ENCODE measurements at regions not wholly inside any gene's neighbourhood (a gene's known extent, or its start where the extent isn't known, plus 50 kb on each side); places are given as distances from the start of the nearest gene placed in this dataset.
A peak's percentile ranks its signal among the peaks of the same experiment; 100 is the strongest.

GRCh38 chr4:151922811-151923210 is 162.0 kb upstream of the GATB start:
- peaks cover 16% of the 10 kb centered on the region for H3K4me1 ChIP-seq (ENCODE audit: insufficient read depth, poor library complexity, severe bottlenecking)
- ATAC-seq (ENCODE audit: low read depth): no peak

GRCh38 chr4:151922306-151922705 is 161.5 kb upstream of the GATB start:
- DNase-seq (ENCODE audit: low spot score): no peak
- no peak for ATAC-seq (ENCODE audit: low read depth)

More at GRCh38 chr4:151922811-151923210, 162.0 kb upstream of the GATB start:
- H3K27ac ChIP-seq (ENCODE audit: poor library complexity, severe bottlenecking): no peak overlapping the region
- no peaks in the 10 kb centered on the region for H3K9me3 ChIP-seq (ENCODE audit: severe bottlenecking)
- H3K27me3 ChIP-seq (ENCODE audit: insufficient read depth, poor library complexity, severe bottlenecking): no peaks in the 10 kb centered on the region
- no peak overlapping the region for H3K4me3 ChIP-seq (ENCODE audit: severe bottlenecking)
- DNase-seq (ENCODE audit: low spot score): no peak
- no peaks in the 10 kb centered on the region for H3K36me3 ChIP-seq (ENCODE audit: low read depth)
- TF ChIP-seq, protein P1, sequence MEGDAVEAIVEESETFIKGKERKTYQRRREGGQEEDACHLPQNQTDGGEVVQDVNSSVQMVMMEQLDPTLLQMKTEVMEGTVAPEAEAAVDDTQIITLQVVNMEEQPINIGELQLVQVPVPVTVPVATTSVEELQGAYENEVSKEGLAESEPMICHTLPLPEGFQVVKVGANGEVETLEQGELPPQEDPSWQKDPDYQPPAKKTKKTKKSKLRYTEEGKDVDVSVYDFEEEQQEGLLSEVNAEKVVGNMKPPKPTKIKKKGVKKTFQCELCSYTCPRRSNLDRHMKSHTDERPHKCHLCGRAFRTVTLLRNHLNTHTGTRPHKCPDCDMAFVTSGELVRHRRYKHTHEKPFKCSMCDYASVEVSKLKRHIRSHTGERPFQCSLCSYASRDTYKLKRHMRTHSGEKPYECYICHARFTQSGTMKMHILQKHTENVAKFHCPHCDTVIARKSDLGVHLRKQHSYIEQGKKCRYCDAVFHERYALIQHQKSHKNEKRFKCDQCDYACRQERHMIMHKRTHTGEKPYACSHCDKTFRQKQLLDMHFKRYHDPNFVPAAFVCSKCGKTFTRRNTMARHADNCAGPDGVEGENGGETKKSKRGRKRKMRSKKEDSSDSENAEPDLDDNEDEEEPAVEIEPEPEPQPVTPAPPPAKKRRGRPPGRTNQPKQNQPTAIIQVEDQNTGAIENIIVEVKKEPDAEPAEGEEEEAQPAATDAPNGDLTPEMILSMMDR (IDR thresholded peaks at IDR 0.05; ENCODE audit: poor library complexity, severe bottlenecking): no peak

DNA sequence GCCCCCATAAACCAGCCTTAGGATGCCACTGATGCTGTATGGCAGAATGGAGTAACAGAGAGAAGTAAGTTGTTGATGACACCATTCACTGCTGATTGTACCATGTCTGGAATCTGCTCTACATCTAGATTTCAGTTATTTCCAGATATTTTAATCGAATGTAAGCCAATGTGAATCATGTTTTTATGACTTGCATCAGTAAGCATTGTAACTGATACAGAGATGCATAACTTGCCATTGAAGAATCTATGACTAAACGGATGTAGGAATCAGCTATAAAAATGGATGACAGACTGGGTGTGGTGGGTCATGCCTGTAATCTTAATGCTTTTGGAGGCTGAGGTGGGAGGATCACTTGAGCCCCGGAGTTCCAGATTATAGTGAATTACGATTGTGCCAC is 161.0 kb upstream of the GATB start:
- Histone ChIP-seq H3K4me1 (ENCODE audit: insufficient read depth, poor library complexity, severe bottlenecking) (peaks cover 16% of the 10 kb centered on the region), H3K36me3 (ENCODE audit: low read depth) (no peaks in the 10 kb centered on the region), H3K27ac (ENCODE audit: poor library complexity, severe bottlenecking) (peak overlapping the region; percentile 67), H3K27me3 (ENCODE audit: insufficient read depth, poor library complexity, severe bottlenecking) (no peaks in the 10 kb centered on the region), H3K4me3 (ENCODE audit: severe bottlenecking) (no peak overlapping the region), H3K9me3 (ENCODE audit: severe bottlenecking) (no peaks in the 10 kb centered on the region)
- DNase-seq (ENCODE audit: low spot score): no peak
- TF ChIP-seq, protein P1 (IDR thresholded peaks at IDR 0.05; ENCODE audit: poor library complexity, severe bottlenecking): no peak
- peak; percentile 90 for ATAC-seq (ENCODE audit: low read depth)

More at GRCh38 chr4:151922306-151922705, 161.5 kb upstream of the GATB start:
- Histone ChIP-seq H3K36me3 (ENCODE audit: low read depth) (no peaks in the 10 kb centered on the region), H3K4me3 (ENCODE audit: severe bottlenecking) (no peak overlapping the region), H3K27me3 (ENCODE audit: insufficient read depth, poor library complexity, severe bottlenecking) (no peaks in the 10 kb centered on the region), H3K9me3 (ENCODE audit: severe bottlenecking) (no peaks in the 10 kb centered on the region), H3K4me1 (ENCODE audit: insufficient read depth, poor library complexity, severe bottlenecking) (peaks cover 16% of the 10 kb centered on the region), H3K27ac (ENCODE audit: poor library complexity, severe bottlenecking) (peak overlapping the region; percentile 67)
- TF ChIP-seq, protein P1 (IDR thresholded peaks at IDR 0.05; ENCODE audit: poor library complexity, severe bottlenecking): no peak

DNA sequence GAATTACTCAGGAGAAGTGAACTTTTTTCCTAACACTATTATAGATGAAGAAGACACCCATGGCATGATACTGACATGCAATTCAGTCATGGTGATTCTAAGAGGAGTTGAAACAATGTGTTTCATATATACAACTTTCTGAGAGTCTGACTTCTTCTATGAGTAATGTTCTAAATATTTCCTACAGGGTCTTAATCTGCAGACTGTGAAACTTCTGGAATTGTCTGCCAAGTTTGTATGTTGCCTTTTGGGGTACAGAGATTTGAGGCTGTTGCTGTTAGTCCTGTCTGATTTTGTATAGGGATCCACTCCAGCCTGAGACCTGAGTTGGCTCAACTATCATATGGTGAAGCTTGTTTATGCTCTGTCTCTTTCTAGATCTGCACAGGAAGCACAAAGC is 160.6 kb upstream of the GATB start:
- H3K4me1 ChIP-seq (ENCODE audit: insufficient read depth, poor library complexity, severe bottlenecking): peaks cover 16% of the 10 kb centered on the region
- no peaks in the 10 kb centered on the region for H3K9me3 ChIP-seq (ENCODE audit: severe bottlenecking)
- H3K27ac ChIP-seq (ENCODE audit: poor library complexity, severe bottlenecking): peak overlapping the region; percentile 67
- H3K27me3 ChIP-seq (ENCODE audit: insufficient read depth, poor library complexity, severe bottlenecking): no peaks in the 10 kb centered on the region
- TF ChIP-seq, protein P1 (IDR thresholded peaks at IDR 0.05; ENCODE audit: poor library complexity, severe bottlenecking): no peak
- ATAC-seq (ENCODE audit: low read depth) (peak; percentile 63; the same call in 2 of the 3 replicates), DNase-seq (ENCODE audit: low spot score) (no peak)
- H3K4me3 ChIP-seq (ENCODE audit: severe bottlenecking): no peak overlapping the region
- no peaks in the 10 kb centered on the region for H3K36me3 ChIP-seq (ENCODE audit: low read depth)

- Histone ChIP-seq H3K36me3 (ENCODE audit: low read depth) (no peaks in the 10 kb centered on the region), H3K9me3 (ENCODE audit: severe bottlenecking) (no peaks in the 10 kb centered on the region), H3K27ac (ENCODE audit: poor library complexity, severe bottlenecking) (no peak overlapping the region), H3K4me3 (ENCODE audit: severe bottlenecking) (no peak overlapping the region), H3K4me1 (ENCODE audit: insufficient read depth, poor library complexity, severe bottlenecking) (peaks cover 12% of the 10 kb centered on the region), H3K27me3 (ENCODE audit: insufficient read depth, poor library complexity, severe bottlenecking) (no peaks in the 10 kb centered on the region)
- DNase-seq (ENCODE audit: low spot score) (no peak), ATAC-seq (ENCODE audit: low read depth) (no peak)
- TF ChIP-seq, protein P1 (IDR thresholded peaks at IDR 0.05; ENCODE audit: poor library complexity, severe bottlenecking): no peak
Observed at GRCh38 chr4:151917145-151917734, 156.4 kb upstream of the GATB start.
